ENCODE measurements at regions not wholly inside any gene's neighbourhood (a gene's known extent, or its start where the extent isn't known, plus 50 kb on each side); places are given as distances from the start of the nearest gene placed in this dataset.

- TF ChIP-seq, protein P1, sequence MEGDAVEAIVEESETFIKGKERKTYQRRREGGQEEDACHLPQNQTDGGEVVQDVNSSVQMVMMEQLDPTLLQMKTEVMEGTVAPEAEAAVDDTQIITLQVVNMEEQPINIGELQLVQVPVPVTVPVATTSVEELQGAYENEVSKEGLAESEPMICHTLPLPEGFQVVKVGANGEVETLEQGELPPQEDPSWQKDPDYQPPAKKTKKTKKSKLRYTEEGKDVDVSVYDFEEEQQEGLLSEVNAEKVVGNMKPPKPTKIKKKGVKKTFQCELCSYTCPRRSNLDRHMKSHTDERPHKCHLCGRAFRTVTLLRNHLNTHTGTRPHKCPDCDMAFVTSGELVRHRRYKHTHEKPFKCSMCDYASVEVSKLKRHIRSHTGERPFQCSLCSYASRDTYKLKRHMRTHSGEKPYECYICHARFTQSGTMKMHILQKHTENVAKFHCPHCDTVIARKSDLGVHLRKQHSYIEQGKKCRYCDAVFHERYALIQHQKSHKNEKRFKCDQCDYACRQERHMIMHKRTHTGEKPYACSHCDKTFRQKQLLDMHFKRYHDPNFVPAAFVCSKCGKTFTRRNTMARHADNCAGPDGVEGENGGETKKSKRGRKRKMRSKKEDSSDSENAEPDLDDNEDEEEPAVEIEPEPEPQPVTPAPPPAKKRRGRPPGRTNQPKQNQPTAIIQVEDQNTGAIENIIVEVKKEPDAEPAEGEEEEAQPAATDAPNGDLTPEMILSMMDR (conservative IDR thresholded peaks at IDR 0.05) = no peak
Observed at GRCh38 chr2:240293557-240294461, 141.7 kb upstream of the GPC1 start.

DNA sequence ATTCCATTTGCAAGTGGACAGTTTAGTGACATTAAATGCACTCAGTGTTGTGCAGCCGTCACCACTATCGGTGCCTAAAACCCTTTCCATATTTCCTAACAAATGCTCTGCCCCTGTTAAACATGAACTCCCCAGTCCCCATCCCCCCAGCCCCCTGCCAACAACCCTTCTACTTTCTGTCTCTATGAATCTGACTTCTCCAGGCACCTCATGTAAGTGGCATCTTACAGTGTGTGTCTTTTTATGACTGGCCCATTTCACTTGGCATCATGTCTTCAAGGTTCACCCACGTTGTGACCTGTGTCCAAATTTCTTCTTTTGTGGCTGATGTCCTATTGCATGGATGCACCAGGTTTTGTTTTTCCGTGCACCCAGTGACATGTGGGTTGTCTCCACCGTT is 140.9 kb upstream of the GPC1 start:
- H3K9me3 Mint-ChIP-seq = no peaks in the 10 kb centered on the region
- no peak overlapping the region for H3K4me3 Mint-ChIP-seq
- TF ChIP-seq, protein P1 (conservative IDR thresholded peaks at IDR 0.05) = no peak

More at GRCh38 chr2:240293557-240294461, 141.7 kb upstream of the GPC1 start:
- Mint-ChIP-seq H3K27ac (no peak overlapping the region), H3K9me3 (no peaks in the 10 kb centered on the region), H3K4me1 (ENCODE audit: unreplicated experiment) (peaks cover 5% of the 10 kb centered on the region), H3K4me3 (no peak overlapping the region), H3K27me3 (peaks cover 4% of the 10 kb centered on the region), H3K36me3 (no peaks in the 10 kb centered on the region)
- no peak for DNase-seq (ENCODE audit: extremely low spot score, unreplicated experiment)

DNA sequence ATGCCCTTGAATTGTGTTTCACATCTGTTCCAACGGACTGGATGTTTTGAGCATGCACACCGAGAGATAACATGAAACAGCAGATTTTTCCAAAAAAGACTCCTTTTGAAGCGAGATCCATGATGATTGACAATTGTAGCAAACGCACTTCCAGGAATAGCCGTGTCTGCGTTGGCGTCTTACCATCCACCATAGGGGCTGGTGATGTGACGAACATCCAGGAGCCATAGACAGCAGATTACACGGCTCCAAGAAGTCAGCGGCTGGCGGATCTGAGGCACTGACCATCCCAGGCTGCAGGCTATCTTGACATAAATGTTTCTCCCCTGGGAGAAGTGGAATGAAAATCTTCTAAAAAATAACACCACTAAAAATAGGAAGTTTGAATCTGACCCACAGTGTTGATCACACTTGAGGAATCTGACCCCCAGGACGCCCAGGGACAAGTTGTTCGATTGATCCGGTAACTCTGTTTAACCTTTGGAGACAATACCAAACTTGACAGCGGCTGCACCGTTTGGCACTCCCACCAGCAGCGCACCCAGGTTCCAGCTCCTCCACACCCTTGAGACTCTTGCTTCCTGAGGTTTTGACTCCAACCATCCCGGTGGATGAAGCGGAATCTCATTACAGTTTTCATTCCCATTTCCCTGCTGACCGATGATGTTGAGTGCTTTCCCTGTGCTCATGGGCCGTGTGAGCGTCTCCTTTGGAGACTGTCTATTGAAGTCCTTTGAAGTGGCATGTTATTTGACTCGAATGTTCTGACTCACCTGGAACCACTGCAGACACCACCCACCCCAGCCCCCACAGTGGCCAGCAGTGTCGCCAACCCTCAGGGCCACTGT is 140.0 kb upstream of the GPC1 start:
- peaks cover 5% of the 10 kb centered on the region for H3K4me1 Mint-ChIP-seq (ENCODE audit: unreplicated experiment)
- no peak overlapping the region for H3K4me3 Mint-ChIP-seq
- TF ChIP-seq, protein P1 (conservative IDR thresholded peaks at IDR 0.05) = no peak

More for the DNA sequence above, 140.9 kb upstream of the GPC1 start:
- Mint-ChIP-seq H3K27ac (no peak overlapping the region), H3K27me3 (peaks cover 4% of the 10 kb centered on the region), H3K4me1 (ENCODE audit: unreplicated experiment) (peaks cover 5% of the 10 kb centered on the region), H3K36me3 (no peaks in the 10 kb centered on the region)
- no peak for DNase-seq (ENCODE audit: extremely low spot score, unreplicated experiment)

DNA sequence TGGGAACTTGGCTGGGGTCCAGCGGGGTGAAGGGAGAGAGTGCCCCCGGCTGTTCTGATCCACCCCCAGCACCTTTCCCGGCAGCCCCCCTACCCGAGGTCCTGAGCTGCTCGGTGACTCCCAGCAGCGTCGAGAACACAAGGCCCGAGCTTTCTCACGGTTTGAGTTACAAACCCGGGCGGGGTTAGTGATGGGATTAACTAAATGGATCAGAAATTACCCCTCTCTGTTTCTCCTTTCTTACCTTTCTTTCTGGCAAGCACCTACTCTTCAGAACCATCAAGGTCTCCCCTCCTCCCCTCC is 139.4 kb upstream of the GPC1 start:
- H3K27ac Mint-ChIP-seq = no peak overlapping the region
- H3K4me1 Mint-ChIP-seq (ENCODE audit: unreplicated experiment) = peaks cover 5% of the 10 kb centered on the region
- peaks cover 4% of the 10 kb centered on the region for H3K27me3 Mint-ChIP-seq
- no peak overlapping the region for H3K4me3 Mint-ChIP-seq
- TF ChIP-seq, protein P1 (conservative IDR thresholded peaks at IDR 0.05) = no peak
- DNase-seq (ENCODE audit: extremely low spot score, unreplicated experiment) = no peak
- H3K9me3 Mint-ChIP-seq = no peaks in the 10 kb centered on the region
- no peaks in the 10 kb centered on the region for H3K36me3 Mint-ChIP-seq

More for the DNA sequence above, 140.0 kb upstream of the GPC1 start:
- no peaks in the 10 kb centered on the region for H3K9me3 Mint-ChIP-seq
- no peak overlapping the region for H3K27ac Mint-ChIP-seq
- DNase-seq (ENCODE audit: extremely low spot score, unreplicated experiment) = no peak
- H3K36me3 Mint-ChIP-seq = no peaks in the 10 kb centered on the region
- peaks cover 4% of the 10 kb centered on the region for H3K27me3 Mint-ChIP-seq

DNA sequence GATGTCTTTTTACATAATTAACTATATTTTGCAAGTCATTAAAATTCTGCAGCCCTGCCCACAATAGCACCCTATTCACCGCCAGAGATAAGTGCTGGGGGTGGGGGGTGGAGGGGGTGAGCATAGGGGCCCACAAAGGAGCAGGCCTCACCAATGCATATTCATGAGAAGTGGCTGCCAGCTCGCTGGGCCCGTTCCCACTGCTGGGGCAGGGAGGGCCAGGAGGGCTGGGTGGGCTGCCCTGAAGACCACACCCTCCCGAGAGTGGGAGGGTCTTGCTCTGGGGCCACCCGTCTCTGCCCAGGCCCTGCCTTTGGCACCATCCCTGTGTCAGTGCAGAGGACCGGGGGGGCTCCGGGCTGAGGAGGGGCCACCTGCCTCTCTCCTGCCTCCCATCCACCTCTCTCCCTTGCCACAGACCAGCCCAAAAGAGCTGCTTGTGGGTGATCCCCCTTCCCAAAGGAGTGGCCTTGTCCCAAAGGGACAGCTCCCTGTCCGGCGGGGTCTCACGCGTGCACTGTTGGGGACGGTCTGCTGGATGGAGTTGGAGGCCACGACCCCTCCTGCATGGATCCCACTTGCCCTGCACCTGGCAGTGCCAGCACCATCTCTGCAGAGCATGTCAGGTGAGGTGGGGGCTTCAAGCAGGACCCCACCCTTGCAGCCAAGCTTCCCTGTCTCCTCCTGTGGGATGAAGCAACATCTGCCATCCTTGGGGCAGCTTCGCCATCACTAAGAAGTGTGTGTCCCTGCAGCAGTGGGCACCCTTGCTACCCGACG is 138.8 kb upstream of the GPC1 start:
- TF ChIP-seq, protein P1 (conservative IDR thresholded peaks at IDR 0.05) = no peak
- Mint-ChIP-seq H3K4me1 (ENCODE audit: unreplicated experiment) (peaks cover 5% of the 10 kb centered on the region), H3K36me3 (no peaks in the 10 kb centered on the region), H3K4me3 (no peak overlapping the region), H3K27me3 (peaks cover 4% of the 10 kb centered on the region), H3K9me3 (no peaks in the 10 kb centered on the region), H3K27ac (no peak overlapping the region)
- no peak for DNase-seq (ENCODE audit: extremely low spot score, unreplicated experiment)

All from type B pancreatic cell (in vitro differentiated cells).